GM06990 (cell line): ENCODE measurements at regions not wholly inside any gene's neighbourhood (a gene's known extent, or its start where the extent isn't known, plus 50 kb on each side); places are given as distances from the start of the nearest gene placed in this dataset.

Experiments
- DNase-seq: peaks from one replicate; pipeline ENCODE4 v3.0.0-alpha.2; 2011; ENCODE audit not compliant: insufficient read length; ENCODE audit errors: extremely low read depth
- H3K27me3 ChIP-seq: replicated peaks from 2 replicates; pipeline ENCODE4 v1.6.0; 2011; ENCODE audit warnings: low read length; ENCODE audit not compliant: control insufficient read depth, insufficient read depth
- H3K36me3 ChIP-seq: 2 replicates; pipeline ENCODE4 v1.5.1; 2011; ENCODE audit warnings: low read length; ENCODE audit not compliant: control insufficient read depth, insufficient read depth
- H3K4me3 ChIP-seq: replicated peaks from 2 replicates; pipeline ENCODE4 v1.5.1; 2011; ENCODE audit warnings: low read depth, mild to moderate bottlenecking, control low read depth, low read length
- TF ChIP-seq, protein P1 (sequence below): IDR thresholded peaks from 2 replicates; pipeline ENCODE4 v1.5.1; 2011; ENCODE audit warnings: low read length, control low read depth, mild to moderate bottlenecking, inconsistent platforms; ENCODE audit not compliant: insufficient read depth, poor library complexity, severe bottlenecking

- TF ChIP-seq, protein P1, sequence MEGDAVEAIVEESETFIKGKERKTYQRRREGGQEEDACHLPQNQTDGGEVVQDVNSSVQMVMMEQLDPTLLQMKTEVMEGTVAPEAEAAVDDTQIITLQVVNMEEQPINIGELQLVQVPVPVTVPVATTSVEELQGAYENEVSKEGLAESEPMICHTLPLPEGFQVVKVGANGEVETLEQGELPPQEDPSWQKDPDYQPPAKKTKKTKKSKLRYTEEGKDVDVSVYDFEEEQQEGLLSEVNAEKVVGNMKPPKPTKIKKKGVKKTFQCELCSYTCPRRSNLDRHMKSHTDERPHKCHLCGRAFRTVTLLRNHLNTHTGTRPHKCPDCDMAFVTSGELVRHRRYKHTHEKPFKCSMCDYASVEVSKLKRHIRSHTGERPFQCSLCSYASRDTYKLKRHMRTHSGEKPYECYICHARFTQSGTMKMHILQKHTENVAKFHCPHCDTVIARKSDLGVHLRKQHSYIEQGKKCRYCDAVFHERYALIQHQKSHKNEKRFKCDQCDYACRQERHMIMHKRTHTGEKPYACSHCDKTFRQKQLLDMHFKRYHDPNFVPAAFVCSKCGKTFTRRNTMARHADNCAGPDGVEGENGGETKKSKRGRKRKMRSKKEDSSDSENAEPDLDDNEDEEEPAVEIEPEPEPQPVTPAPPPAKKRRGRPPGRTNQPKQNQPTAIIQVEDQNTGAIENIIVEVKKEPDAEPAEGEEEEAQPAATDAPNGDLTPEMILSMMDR: no peak
- Histone ChIP-seq H3K36me3 (no peaks in the 10 kb centered on the region), H3K4me3 (no peak overlapping the region), H3K27me3 (no peaks in the 10 kb centered on the region)
- DNase-seq: no peak
Observed at GRCh38 chr5:74248576-74248975, 392.0 kb downstream of the ENC1 start.

DNA sequence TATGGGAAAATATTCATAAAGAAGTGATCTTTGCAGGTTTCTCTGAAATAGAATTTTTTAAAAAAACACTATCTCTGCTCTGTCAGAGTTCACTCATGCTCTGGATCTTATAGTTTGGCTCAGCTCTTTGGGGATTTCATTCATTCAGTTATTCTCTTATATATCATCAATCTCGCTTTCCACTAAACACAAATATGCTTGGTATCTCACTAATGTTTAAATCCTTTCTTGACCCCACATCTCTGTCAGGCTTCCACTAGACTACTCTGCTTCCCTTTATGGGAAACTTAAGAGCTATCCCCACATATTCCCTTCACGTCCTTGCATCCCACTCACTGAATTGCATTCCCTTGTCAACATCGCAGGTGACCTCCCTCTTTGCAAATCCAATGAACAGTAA, 396.1 kb downstream of the ENC1 start:
- H3K27me3 ChIP-seq: no peaks in the 10 kb centered on the region
- H3K4me3 ChIP-seq: no peak overlapping the region
- TF ChIP-seq, protein P1: no peak
- no peak for DNase-seq
- H3K36me3 ChIP-seq: no peaks in the 10 kb centered on the region

DNA sequence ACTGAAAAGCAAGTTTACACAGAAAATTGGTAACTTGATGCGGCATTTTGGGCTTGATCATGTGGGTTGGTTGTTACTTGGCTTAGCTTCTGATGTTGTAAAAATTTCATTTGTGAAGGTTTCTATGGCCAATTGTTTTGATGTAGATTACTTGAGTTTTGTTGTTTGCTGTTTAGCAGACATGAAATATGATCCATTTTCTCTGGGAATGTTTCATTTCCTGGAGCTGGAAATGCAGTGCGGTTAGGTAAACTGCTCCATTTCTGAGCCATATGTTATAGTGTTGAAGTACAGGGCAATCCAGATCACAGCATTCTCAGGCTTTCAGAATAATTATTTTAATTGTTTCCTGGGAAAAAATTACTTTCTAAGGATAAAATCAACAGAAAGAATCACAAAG, 396.9 kb downstream of the ENC1 start:
- TF ChIP-seq, protein P1: no peak
- H3K27me3 ChIP-seq: no peaks in the 10 kb centered on the region
- H3K36me3 ChIP-seq: no peaks in the 10 kb centered on the region
- no peak for DNase-seq
- no peak overlapping the region for H3K4me3 ChIP-seq

- DNase-seq: no peak
- H3K4me3 ChIP-seq: no peak overlapping the region
- no peaks in the 10 kb centered on the region for H3K27me3 ChIP-seq
- H3K36me3 ChIP-seq: no peaks in the 10 kb centered on the region
- TF ChIP-seq, protein P1: no peak
Observed at GRCh38 chr5:74242516-74242915, 398.0 kb downstream of the ENC1 start.

DNA sequence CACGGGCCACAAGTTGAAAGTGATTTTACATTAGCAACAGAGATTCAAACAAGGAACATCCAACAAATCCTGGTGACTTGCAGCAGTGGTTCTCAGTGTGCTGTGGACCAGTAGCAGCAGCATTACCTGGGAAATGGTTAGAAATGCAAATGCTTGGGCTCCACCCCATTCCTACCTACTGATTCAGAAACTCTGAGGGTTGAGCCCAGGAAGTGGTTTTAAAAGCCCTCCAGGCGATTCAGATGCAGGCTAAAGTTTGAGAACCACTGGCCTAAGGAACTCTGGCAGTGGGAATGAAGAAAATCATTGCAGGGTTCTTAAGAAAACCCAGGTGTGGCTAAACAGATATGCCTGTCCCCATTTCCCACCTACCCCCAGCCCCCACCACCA, 398.8 kb downstream of the ENC1 start:
- no peak for DNase-seq
- no peaks in the 10 kb centered on the region for H3K27me3 ChIP-seq
- H3K4me3 ChIP-seq: no peak overlapping the region
- TF ChIP-seq, protein P1: no peak
- H3K36me3 ChIP-seq: no peaks in the 10 kb centered on the region
